Esophagus muscularis mucosa (tissue), 4 donors: ENCODE measurements at regions not wholly inside any gene's neighbourhood (a gene's known extent, or its start where the extent isn't known, plus 50 kb on each side); places are given as distances from the start of the nearest gene placed in this dataset.
"Not testable (repeated sequence)": the region's sequence is repeated elsewhere in the genome, so short reads cannot be mapped to it uniquely, and the experiment has no call there.

Experiments used
- DNase-seq: peaks from one replicate; pipeline ENCODE4 v3.0.0-alpha.2; 2017; ENCODE audit errors: extremely low spot score
- H3K27ac ChIP-seq, 4 donors: fragments of 200-600 bp; sonication (generic); replicated peaks in 1 of 4; 1 replicate in 3 of 4; 2 replicates in 1 of 4; pipeline ENCODE4 v1.5.1; 2016 to 2019; ENCODE audit warnings: mild to moderate bottlenecking in 1 of 4
- H3K27me3 ChIP-seq, 4 donors: fragments of 200-600 bp; sonication (generic); one replicate each; pipeline versions ENCODE4 v1.5.1 to v1.6.0; 2016 to 2019
- H3K36me3 ChIP-seq, 4 donors: fragments of 200-600 bp; sonication (generic); one replicate each; pipeline ENCODE4 v1.5.1; 2016 to 2019
- H3K4me1 ChIP-seq, 4 donors: fragments of 200-600 bp; sonication (generic); one replicate each; pipeline ENCODE4 v1.5.1; 2016 to 2019
- H3K4me3 ChIP-seq, 4 donors: fragments of 200-600 bp; sonication (generic); 1 replicate in 2 of 4; 2 replicates in 2 of 4; pipeline ENCODE4 v1.5.1; 2016 to 2019; ENCODE audit warnings: mild to moderate bottlenecking in 4 of 4, moderate library complexity in 1 of 4
- H3K9me3 ChIP-seq, 4 donors: fragments of 200-600 bp; sonication (generic); 1 replicate in 3 of 4; 2 replicates in 1 of 4; pipeline ENCODE4 v1.5.1; 2016 to 2019
- CTCF ChIP-seq, 3 experiments: fragments of 200-600 bp in 2 of 3; fragments of 450-650 bp in 1 of 3; sonication (generic) in 2 of 3; IDR thresholded peaks; one replicate each; pipeline ENCODE4 v1.5.1; 2017 to 2019; ENCODE audit warnings: antibody characterized with exemption in 3 of 3, mild to moderate bottlenecking in 2 of 3, moderate library complexity in 1 of 3
- EP300 ChIP-seq: sonication (generic); formaldehyde crosslinking; IDR thresholded peaks from one replicate; pipeline ENCODE4 v1.6.1; 2017; ENCODE audit warnings: antibody characterized with exemption
- POLR2A ChIP-seq: fragments of 450-650 bp; IDR thresholded peaks from one replicate; pipeline ENCODE4 v1.6.1; 2017; ENCODE audit warnings: antibody characterized with exemption, moderate library complexity, mild to moderate bottlenecking, low read depth
- POLR2AphosphoS5 ChIP-seq, 2 donors: sonication (generic); formaldehyde crosslinking; IDR thresholded peaks; one replicate each; pipeline ENCODE4 v1.6.1; 2017; ENCODE audit warnings: antibody characterized with exemption in 2 of 2
- WGBS: methylation state at CpG from one replicate; pipeline ENCODE4 v1.1.5; 2018; 5-methylcytosine and 5-hydroxymethylcytosine counted together
- intact Hi-C: fragments of 100-400 bp; cut with DNase I; formaldehyde crosslinking; loops from one replicate; pipeline ENCODE4 v1.15.1; 2023

- intact Hi-C loops: no loop called here
- no peaks in the 10 kb centered on the region for H3K36me3 ChIP-seq
- no peaks in the 10 kb centered on the region for H3K9me3 ChIP-seq
- 77% methylated on average over 1 of the region's 1 CpG for WGBS
- no peaks in the 10 kb centered on the region for H3K27me3 ChIP-seq
- no peak overlapping the region for H3K4me3 ChIP-seq
- DNase-seq: no peak
- H3K4me1 ChIP-seq: no peaks in the 10 kb centered on the region
- TF ChIP-seq POLR2AphosphoS5 (IDR thresholded peaks at IDR 0.05) (no peak), EP300 (no peak), POLR2A (no peak), CTCF (IDR thresholded peaks at IDR 0.05) (no peak)
- H3K27ac ChIP-seq: no peak overlapping the region
Measured at GRCh38 chr2:193156480-193156879, 961.7 kb upstream of the TMEFF2 start.

GRCh38 chr2:193154076-193154475, 959.3 kb upstream of the TMEFF2 start:
- H3K36me3 ChIP-seq: no peaks in the 10 kb centered on the region
- no peak overlapping the region for H3K27ac ChIP-seq
- no peak overlapping the region for H3K4me3 ChIP-seq
- TF ChIP-seq CTCF (IDR thresholded peaks at IDR 0.05) (no peak), POLR2AphosphoS5 (IDR thresholded peaks at IDR 0.05) (no peak), POLR2A (no peak), EP300 (no peak)
- no peaks in the 10 kb centered on the region for H3K27me3 ChIP-seq
- DNase-seq: no peak
- intact Hi-C loops: no loop called here
- WGBS: 85% methylated on average over 5 of the region's 5 CpGs
- H3K4me1 ChIP-seq: no peaks in the 10 kb centered on the region
- H3K9me3 ChIP-seq: no peaks in the 10 kb centered on the region

GRCh38 chr2:193153576-193153975, 958.8 kb upstream of the TMEFF2 start:
- no peaks in the 10 kb centered on the region for H3K9me3 ChIP-seq
- TF ChIP-seq POLR2A (no peak), CTCF (IDR thresholded peaks at IDR 0.05) (no peak), POLR2AphosphoS5 (IDR thresholded peaks at IDR 0.05) (no peak), EP300 (no peak)
- DNase-seq: no peak
- 57% methylated on average over 2 of the region's 2 CpGs for WGBS
- intact Hi-C loops: no loop called here
- no peaks in the 10 kb centered on the region for H3K4me1 ChIP-seq
- H3K4me3 ChIP-seq: no peak overlapping the region
- no peak overlapping the region for H3K27ac ChIP-seq
- no peaks in the 10 kb centered on the region for H3K36me3 ChIP-seq
- H3K27me3 ChIP-seq: no peaks in the 10 kb centered on the region

GRCh38 chr2:193142467-193142866, 947.7 kb upstream of the TMEFF2 start:
- H3K4me1 ChIP-seq, H3K36me3 ChIP-seq, H3K9me3 ChIP-seq, H3K27me3 ChIP-seq, H3K27ac ChIP-seq, DNase-seq, intact Hi-C loops, H3K4me3 ChIP-seq: not testable (repeated sequence)
- WGBS: 58% methylated on average over 5 of the region's 5 CpGs

GRCh38 chr2:193141998-193142397, 947.3 kb upstream of the TMEFF2 start:
- Histone ChIP-seq H3K4me1 (no peaks in the 10 kb centered on the region), H3K36me3 (no peaks in the 10 kb centered on the region), H3K27me3 (no peaks in the 10 kb centered on the region), H3K4me3 (no peak overlapping the region), H3K9me3 (peaks cover 0 to 3% (median 0%) of the 10 kb centered on the region in 4 donors), H3K27ac (no peak overlapping the region)
- no peak for TF ChIP-seq CTCF (IDR thresholded peaks at IDR 0.05)
- no peak for TF ChIP-seq EP300
- TF ChIP-seq POLR2AphosphoS5 (IDR thresholded peaks at IDR 0.05): no peak
- TF ChIP-seq POLR2A: no peak
- intact Hi-C loops: no loop called here
- DNase-seq: no peak

GRCh38 chr2:193140895-193141294, 946.2 kb upstream of the TMEFF2 start:
- H3K4me1 ChIP-seq, intact Hi-C loops, H3K4me3 ChIP-seq, H3K9me3 ChIP-seq, H3K36me3 ChIP-seq, DNase-seq, H3K27ac ChIP-seq, H3K27me3 ChIP-seq: not testable (repeated sequence)
- 96% methylated on average over 1 of the region's 1 CpG for WGBS
